ENCODE measurements at regions not wholly inside any gene's neighbourhood (a gene's known extent, or its start where the extent isn't known, plus 50 kb on each side); places are given as distances from the start of the nearest gene placed in this dataset.

- no peak for TF ChIP-seq ZNF384 (IDR thresholded peaks at IDR 0.05)
- TF ChIP-seq BHLHE40 (IDR thresholded peaks at IDR 0.05; ENCODE audit: borderline replicate concordance) = no peak
- no peak for TF ChIP-seq TARDBP (IDR thresholded peaks at IDR 0.05)
- no peak for TF ChIP-seq SUZ12 (IDR thresholded peaks at IDR 0.05)
- no peak for TF ChIP-seq L3MBTL2 (conservative IDR thresholded peaks at IDR 0.05)
- TF ChIP-seq LEF1 (IDR thresholded peaks at IDR 0.05; ENCODE audit: borderline replicate concordance) = no peak
- no peak for TF ChIP-seq FOXM1 (IDR thresholded peaks at IDR 0.05; ENCODE audit: borderline replicate concordance)
- TF ChIP-seq ARNT (IDR thresholded peaks at IDR 0.05) = no peak
- no peak for TF ChIP-seq PKNOX1 (IDR thresholded peaks at IDR 0.05)
- TF ChIP-seq HDGF (IDR thresholded peaks at IDR 0.05; ENCODE audit: borderline replicate concordance) = no peak
- no peak for TF ChIP-seq FOXK2 (IDR thresholded peaks at IDR 0.05)
- no peak for TF ChIP-seq SP1 (IDR thresholded peaks at IDR 0.05)
- TF ChIP-seq NFRKB (IDR thresholded peaks at IDR 0.05) = no peak
- no peak for TF ChIP-seq FOXA1 (IDR thresholded peaks at IDR 0.05)
Measured at GRCh38 chr3:66625505-66626216, 124.8 kb upstream of the LRIG1 start.
